HCT116 (cell line): ENCODE measurements at regions not wholly inside any gene's neighbourhood (a gene's known extent, or its start where the extent isn't known, plus 50 kb on each side); places are given as distances from the start of the nearest gene placed in this dataset.

Source experiments
- ATAC-seq: fragments of 200-7000 bp; cut with Tn5 transposase; 2 replicates; pipeline ENCODE4 v1.9.1; 2020; ENCODE audit warnings: mild to moderate bottlenecking, moderate library complexity
- BruUV-seq: library from RNA; stranded (reverse); fragments of 400-500 nt; replicated peaks from 2 replicates; lab custom pipeline; 2021; lab: Mats Ljungman, UMichigan
- CTCF ChIA-PET: fragments of 300-600 bp; sonication (Branson Sonifier 250); formaldehyde crosslinking; loops from one replicate; lab custom pipeline; 2021; ENCODE audit warnings: antibody characterized with exemption; lab: Charles Lee
- POLR2A ChIA-PET: fragments of 300-600, 350-600 bp; sonication (Branson Sonifier 250); formaldehyde crosslinking; loops from one replicate; lab custom pipeline; 2021; ENCODE audit warnings: antibody characterized with exemption; lab: Charles Lee
- RAD21 ChIA-PET, 2 experiments: fragments of 300-600 bp; sonication (Branson Sonifier 250); formaldehyde crosslinking; loops; one replicate each; lab custom pipeline; 2023; ENCODE audit warnings: low total read pairs in 2 of 2; ENCODE audit not compliant: uncharacterized antibody in 2 of 2, unreplicated experiment in 2 of 2, low non-redundant PET in 1 of 2; lab: Charles Lee
- DNase-seq: peaks from one replicate; pipeline ENCODE4 v3.0.0-alpha.2; 2010; ENCODE audit warnings: low read depth, low spot score
- H2AFZ ChIP-seq: fragments of 200-600 bp; shearing (Covaris generic), sonication (generic); 2 replicates; pipeline ENCODE4 v1.6.1; 2017; ENCODE audit warnings: low read depth, mixed run types, mixed read lengths, antibody characterized with exemption, low read length; ENCODE audit not compliant: poor library complexity, severe bottlenecking
- H3K27ac ChIP-seq: 2 replicates; pipeline ENCODE4 v1.5.1; 2012; ENCODE audit warnings: low read depth, low read length
- H3K27me3 ChIP-seq: fragments of 200-600 bp; sonication (generic); 2 replicates; pipeline ENCODE4 v1.6.1; 2016; ENCODE audit warnings: mixed run types, low read length, mixed read lengths; ENCODE audit not compliant: insufficient read depth
- H3K36me3 ChIP-seq, 2 experiments: fragments of 200-500 bp in 1 of 2; fragments of 200-600 bp in 1 of 2; sonication (Bioruptor generic) in 1 of 2; sonication (generic) in 1 of 2; 2 replicates each; pipeline versions ENCODE4 v1.5.1 to v1.6.1; 2014 to 2016; ENCODE audit warnings: low read length in 2 of 2, inconsistent platforms in 1 of 2, mixed read lengths in 1 of 2, mixed run types in 1 of 2; ENCODE audit not compliant: insufficient read depth in 2 of 2, control insufficient read depth in 1 of 2
- H3K4me1 ChIP-seq, 2 experiments: fragments of 200-600 bp in 1 of 2; sonication (generic) in 1 of 2; 2 replicates each; pipeline versions ENCODE4 v1.5.1 to v1.6.1; 2012 to 2017; ENCODE audit warnings: low read length in 2 of 2, inconsistent platforms in 1 of 2, mild to moderate bottlenecking in 1 of 2, mixed read lengths in 1 of 2, mixed run types in 1 of 2, moderate library complexity in 1 of 2; ENCODE audit not compliant: insufficient read depth in 2 of 2, control insufficient read depth in 1 of 2
- H3K4me2 ChIP-seq: fragments of 200-600 bp; sonication (generic); 2 replicates; pipeline ENCODE4 v1.6.1; 2017; ENCODE audit warnings: mixed run types, low read length, mixed read lengths
- H3K4me3 ChIP-seq, 2 experiments: fragments of 200-600 bp in 1 of 2; sonication (generic) in 1 of 2; replicated peaks in 1 of 2; 2 replicates each; pipeline ENCODE4 v1.5.1; 2011 to 2016; ENCODE audit warnings: low read length in 2 of 2, control low read depth in 1 of 2, low read depth in 1 of 2, mild to moderate bottlenecking in 1 of 2, mixed read lengths in 1 of 2, mixed run types in 1 of 2
- H3K79me2 ChIP-seq: fragments of 200-600 bp; sonication (generic); 2 replicates; pipeline ENCODE4 v1.6.1; 2017; ENCODE audit warnings: mild to moderate bottlenecking, mixed run types, low read length, moderate library complexity, mixed read lengths; ENCODE audit not compliant: insufficient read depth
- H3K9ac ChIP-seq: fragments of 200-600 bp; sonication (generic); 2 replicates; pipeline ENCODE4 v1.6.1; 2016; ENCODE audit warnings: low read length, mixed read lengths
- H3K9me2 ChIP-seq: fragments of 200-600 bp; sonication (generic), shearing (Covaris generic); 2 replicates; pipeline ENCODE4 v1.6.1; 2017; ENCODE audit warnings: mixed run types, mild to moderate bottlenecking, moderate library complexity; ENCODE audit not compliant: insufficient read depth
- H3K9me3 ChIP-seq, 2 experiments: fragments of 200-500 bp in 1 of 2; fragments of 200-600 bp in 1 of 2; sonication (Bioruptor generic) in 1 of 2; sonication (generic) in 1 of 2; 2 replicates each; pipeline ENCODE4 v1.6.1; 2014 to 2017; ENCODE audit warnings: low read length in 2 of 2, mixed read lengths in 2 of 2, inconsistent platforms in 1 of 2, low read depth in 1 of 2, mild to moderate bottlenecking in 1 of 2, mixed run types in 1 of 2, moderate library complexity in 1 of 2; ENCODE audit not compliant: control insufficient read depth in 1 of 2, insufficient read depth in 1 of 2
- H4K20me1 ChIP-seq: fragments of 200-600 bp; sonication (generic), shearing (Covaris generic); 2 replicates; pipeline ENCODE4 v1.6.1; 2017; ENCODE audit warnings: mixed run types, mild to moderate bottlenecking, moderate library complexity; ENCODE audit not compliant: insufficient read depth
- ATF3 ChIP-seq: IDR thresholded peaks from 2 replicates; pipeline ENCODE4 v1.6.1; 2012
- CTCF ChIP-seq, 3 experiments: fragments of 200-600 bp in 1 of 3; sonication (generic) in 1 of 3; IDR thresholded peaks in 2 of 3; conservative IDR thresholded peaks in 1 of 3; 2 replicates each; pipeline ENCODE4 v1.5.1; 2012 to 2017; ENCODE audit warnings: low read depth in 2 of 3, low read length in 2 of 3, antibody characterized with exemption in 1 of 3, borderline replicate concordance in 1 of 3, control low read depth in 1 of 3, mild to moderate bottlenecking in 1 of 3, mixed read lengths in 1 of 3, mixed run types in 1 of 3, moderate library complexity in 1 of 3; ENCODE audit not compliant: insufficient read depth in 1 of 3
- EGR1 ChIP-seq: IDR thresholded peaks from 2 replicates; pipeline ENCODE4 v1.6.1; 2012; ENCODE audit warnings: low read depth
- EZH2phosphoT487 ChIP-seq: fragments of 200-600 bp; IDR thresholded peaks from 2 replicates; pipeline ENCODE4 v1.6.1; 2018; ENCODE audit warnings: antibody characterized with exemption, borderline replicate concordance
- FOSL1 ChIP-seq: IDR thresholded peaks from 2 replicates; pipeline ENCODE4 v1.6.1; 2012; ENCODE audit warnings: low read depth
- MAX ChIP-seq: IDR thresholded peaks from 2 replicates; pipeline ENCODE4 v1.6.1; 2012
- POLR2A ChIP-seq: IDR thresholded peaks from 2 replicates; pipeline ENCODE4 v1.7.0; 2011; ENCODE audit warnings: borderline replicate concordance; ENCODE audit not compliant: insufficient read depth, insufficient read length; ENCODE audit errors: extremely low read depth
- POLR2AphosphoS5 ChIP-seq: IDR thresholded peaks from 2 replicates; pipeline ENCODE4 v1.6.1; 2011; ENCODE audit warnings: mild to moderate bottlenecking, low read depth, low read length, moderate library complexity
- RAD21 ChIP-seq: IDR thresholded peaks from 2 replicates; pipeline ENCODE4 v1.6.1; 2012; ENCODE audit warnings: low read depth, mild to moderate bottlenecking
- SIN3A ChIP-seq: IDR thresholded peaks from 2 replicates; pipeline ENCODE4 v1.6.1; 2012; ENCODE audit warnings: low read depth
- YY1 ChIP-seq: IDR thresholded peaks from 2 replicates; pipeline ENCODE4 v1.6.1; 2011; ENCODE audit warnings: low read length, low read depth, moderate library complexity, mild to moderate bottlenecking; ENCODE audit not compliant: insufficient replicate concordance; ENCODE audit errors: extremely low read depth
- ZBTB33 ChIP-seq: IDR thresholded peaks from 2 replicates; pipeline ENCODE4 v1.6.1; 2011; ENCODE audit warnings: mild to moderate bottlenecking, low read length, moderate library complexity; ENCODE audit not compliant: insufficient replicate concordance; ENCODE audit errors: extremely low read depth
- ZFX ChIP-seq: fragments of 450-650 bp; IDR thresholded peaks from 2 replicates; pipeline ENCODE4 v1.6.1; 2017
- intact Hi-C: fragments of 100-400 bp; cut with micrococcal nuclease; formaldehyde crosslinking; loops from 2 replicates; pipeline ENCODE4 v1.10.0; 2022

- ChIA-PET RAD21 (no interaction called here), CTCF (no interaction called here), POLR2A (no interaction called here)
- Histone ChIP-seq H3K9me2 (no peaks in the 10 kb centered on the region), H3K4me2 (no peak overlapping the region), H3K4me1 (no peaks in the 10 kb centered on the region), H3K9me3 (no peaks in the 10 kb centered on the region), H2AFZ (no peak overlapping the region), H3K36me3 (no peaks in the 10 kb centered on the region), H3K9ac (no peak overlapping the region), H4K20me1 (no peaks in the 10 kb centered on the region), H3K79me2 (no peaks in the 10 kb centered on the region), H3K4me3 (no peak overlapping the region), H3K27me3 (no peaks in the 10 kb centered on the region), H3K27ac (no peak overlapping the region)
- DNase-seq (no peak), ATAC-seq (no peak)
- no TSS peak for BruUV-seq
- intact Hi-C loops, result no loop called here
- TF ChIP-seq POLR2AphosphoS5 (no peak), POLR2A (no peak), MAX (no peak), EGR1 (no peak), CTCF (IDR thresholded peaks at IDR 0.05 in 2 of 3, conservative IDR thresholded peaks at IDR 0.05 in 1 of 3; ENCODE audit: borderline replicate concordance in 1 of 3, insufficient read depth in 1 of 3, low read depth in 2 of 3, low read length in 2 of 3) (no peak), RAD21 (no peak), ZFX (no peak), SIN3A (no peak), EZH2phosphoT487 (no peak), ATF3 (no peak), YY1 (no peak), ZBTB33 (no peak), FOSL1 (no peak)
Observed at GRCh38 chr12:91967590-91967989, 178.1 kb downstream of the BTG1 start.
